ENCODE measurements at regions not wholly inside any gene's neighbourhood (a gene's known extent, or its start where the extent isn't known, plus 50 kb on each side); places are given as distances from the start of the nearest gene placed in this dataset.

GRCh38 chr6:81204731-81205130, 547.8 kb downstream of the TENT5A start:
- Histone ChIP-seq H3K27me3 (no peaks in the 10 kb centered on the region), H3K36me3 (no peaks in the 10 kb centered on the region), H3K4me1 (no peaks in the 10 kb centered on the region), H3K4me3 (ENCODE audit: low read depth, low read length) (no peak overlapping the region), H3K9me3 (no peaks in the 10 kb centered on the region)
- no peak for DNase-seq
- TF ChIP-seq CTCF (IDR thresholded peaks at IDR 0.05; ENCODE audit: low read depth, low read length) = no peak

- H3K9me3 ChIP-seq = no peaks in the 10 kb centered on the region
- H3K4me1 ChIP-seq = no peaks in the 10 kb centered on the region; the same call in 1 of the 2 replicates
- H3K4me3 ChIP-seq (ENCODE audit: low read depth, low read length) = no peak overlapping the region
- no peak for DNase-seq
- H3K36me3 ChIP-seq = no peaks in the 10 kb centered on the region
- no peak for TF ChIP-seq CTCF (IDR thresholded peaks at IDR 0.05; ENCODE audit: low read depth, low read length)
- no peaks in the 10 kb centered on the region for H3K27me3 ChIP-seq
Measured at GRCh38 chr6:81194374-81194773, 558.1 kb downstream of the TENT5A start.

- Histone ChIP-seq H3K4me1 (no peaks in the 10 kb centered on the region), H3K9me3 (no peaks in the 10 kb centered on the region), H3K4me3 (ENCODE audit: low read depth, low read length) (no peak overlapping the region), H3K27me3 (no peaks in the 10 kb centered on the region), H3K36me3 (no peaks in the 10 kb centered on the region)
- no peak for TF ChIP-seq CTCF (IDR thresholded peaks at IDR 0.05; ENCODE audit: low read depth, low read length)
- DNase-seq = peak; percentile 3
Measured at GRCh38 chr6:81172056-81172740, 580.3 kb downstream of the TENT5A start.

- no peaks in the 10 kb centered on the region for H3K36me3 ChIP-seq
- H3K27me3 ChIP-seq = no peaks in the 10 kb centered on the region
- H3K4me3 ChIP-seq (ENCODE audit: low read depth, low read length) = no peak overlapping the region
- TF ChIP-seq CTCF (IDR thresholded peaks at IDR 0.05; ENCODE audit: low read depth, low read length) = no peak
- no peaks in the 10 kb centered on the region for H3K4me1 ChIP-seq
- H3K9me3 ChIP-seq = no peaks in the 10 kb centered on the region
- no peak for DNase-seq
Measured at GRCh38 chr6:81169166-81169565, 583.3 kb downstream of the TENT5A start.

- no peak for DNase-seq
- H3K27me3 ChIP-seq = no peaks in the 10 kb centered on the region
- H3K9me3 ChIP-seq = no peaks in the 10 kb centered on the region
- H3K36me3 ChIP-seq = no peaks in the 10 kb centered on the region
- no peak for TF ChIP-seq CTCF (IDR thresholded peaks at IDR 0.05; ENCODE audit: low read depth, low read length)
- H3K4me3 ChIP-seq (ENCODE audit: low read depth, low read length) = no peak overlapping the region
- H3K4me1 ChIP-seq = no peaks in the 10 kb centered on the region
Measured at GRCh38 chr6:81166770-81167169, 585.7 kb downstream of the TENT5A start.

GRCh38 chr6:81158956-81159355, 593.5 kb downstream of the TENT5A start:
- no peaks in the 10 kb centered on the region for H3K27me3 ChIP-seq
- no peaks in the 10 kb centered on the region for H3K9me3 ChIP-seq
- H3K4me3 ChIP-seq (ENCODE audit: low read depth, low read length) = no peak overlapping the region
- no peak for DNase-seq
- H3K36me3 ChIP-seq = no peaks in the 10 kb centered on the region
- H3K4me1 ChIP-seq = no peaks in the 10 kb centered on the region
- TF ChIP-seq CTCF (IDR thresholded peaks at IDR 0.05; ENCODE audit: low read depth, low read length) = no peak
